Central memory CD8-positive, alpha-beta T cell (primary cell): ENCODE measurements at regions not wholly inside any gene's neighbourhood (a gene's known extent, or its start where the extent isn't known, plus 50 kb on each side); places are given as distances from the start of the nearest gene placed in this dataset.
A peak's percentile ranks its signal among the peaks of the same experiment; 100 is the strongest.
"Not testable (repeated sequence)": the region's sequence is repeated elsewhere in the genome, so short reads cannot be mapped to it uniquely, and the experiment has no call there.

Experiments used
- ATAC-seq: fragments of 150-1000 bp; cut with Tn5 transposase; replicated peaks from 2 replicates; pipeline ENCODE4 v1.10.0; 2022; ENCODE audit warnings: mild to moderate bottlenecking, moderate FRiP score, moderate number of reproducible peaks; ENCODE audit not compliant: poor library complexity, severe bottlenecking; ENCODE audit errors: extremely low read depth
- DNase-seq, 2 donors: peaks; one replicate each; pipeline ENCODE4 v3.0.0; 2021; ENCODE audit warnings: low spot score in 2 of 2
- H3K27ac Mint-ChIP-seq: one replicate; pipeline ENCODE4 v1.8.0; 2022; ENCODE audit warnings: low read depth, mild to moderate bottlenecking, moderate library complexity, mixed read lengths
- H3K27me3 Mint-ChIP-seq: one replicate; pipeline ENCODE4 v1.8.0; 2022; ENCODE audit warnings: mixed read lengths
- H3K36me3 Mint-ChIP-seq: one replicate; pipeline ENCODE4 v1.8.0; 2022; ENCODE audit warnings: mild to moderate bottlenecking, moderate library complexity, mixed read lengths; ENCODE audit not compliant: insufficient read depth
- H3K4me1 Mint-ChIP-seq: one replicate; pipeline ENCODE4 v1.8.0; 2022; ENCODE audit warnings: mixed read lengths
- H3K4me3 Mint-ChIP-seq: one replicate; pipeline ENCODE4 v1.8.0; 2022; ENCODE audit warnings: mild to moderate bottlenecking, moderate library complexity, mixed read lengths
- H3K9me3 Mint-ChIP-seq: one replicate; pipeline ENCODE4 v1.8.0; 2022; ENCODE audit warnings: mixed read lengths

DNA sequence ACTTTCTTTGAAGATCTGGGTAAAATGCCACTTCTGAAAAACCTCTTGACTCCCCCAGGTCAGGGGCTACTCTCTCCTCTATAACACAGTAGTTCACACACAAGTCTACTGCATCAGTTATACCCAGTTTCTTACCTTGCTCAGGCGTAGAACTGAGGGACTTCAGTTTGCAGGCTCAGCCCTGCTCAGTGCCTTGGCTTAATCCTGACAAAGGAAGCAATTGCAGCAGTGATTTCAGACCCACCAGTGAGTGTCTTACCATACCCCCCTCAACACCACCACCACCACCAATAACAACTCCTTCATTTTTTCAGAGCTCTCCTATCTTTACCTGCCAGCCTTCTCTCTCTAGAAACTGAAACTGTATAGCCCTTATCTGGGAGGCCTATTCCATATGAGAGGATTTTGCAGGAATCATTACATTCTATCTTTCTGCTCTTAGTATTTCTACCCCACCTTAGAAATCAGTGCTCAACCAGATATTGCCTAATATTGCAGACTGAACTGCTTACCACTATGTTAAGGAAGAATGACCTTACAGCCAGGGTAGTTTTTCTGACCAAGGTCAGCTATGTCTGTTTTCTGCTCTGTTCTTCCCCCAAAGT is 105.5 kb upstream of the S1PR1 start:
- Mint-ChIP-seq H3K27me3 (no peaks in the 10 kb centered on the region), H3K36me3 (peaks cover 4% of the 10 kb centered on the region), H3K4me1 (peaks cover 55% of the 10 kb centered on the region), H3K9me3 (no peaks in the 10 kb centered on the region), H3K4me3 (no peak overlapping the region), H3K27ac (peak overlapping the region; percentile 44)
- DNase-seq = no peak
- no peak for ATAC-seq

DNA sequence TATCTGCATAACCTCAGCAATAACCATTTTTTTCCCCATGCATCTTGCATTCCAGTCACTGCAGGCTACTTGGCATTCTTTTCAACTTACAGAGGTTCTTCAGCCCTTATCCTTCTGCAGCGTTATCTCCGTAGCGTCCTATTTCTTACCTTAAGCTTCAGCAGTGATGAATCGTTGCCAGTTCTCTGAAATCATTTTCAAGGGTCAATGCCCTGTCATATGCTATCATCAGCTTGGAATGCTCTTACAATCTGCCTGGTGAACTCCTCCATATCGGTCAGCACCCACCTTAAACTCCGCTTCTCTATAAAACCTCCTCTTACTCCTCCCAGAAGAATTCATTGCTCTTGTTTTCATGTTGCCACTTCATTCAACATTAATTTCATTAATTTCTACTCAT is 105.1 kb upstream of the DPH5 start:
- Mint-ChIP-seq H3K27me3 (no peaks in the 10 kb centered on the region), H3K4me1 (peaks cover 49% of the 10 kb centered on the region), H3K4me3 (no peak overlapping the region), H3K9me3 (no peaks in the 10 kb centered on the region), H3K27ac (peak overlapping the region; percentile 44), H3K36me3 (peaks cover 4% of the 10 kb centered on the region)
- DNase-seq (no peak), ATAC-seq (no peak)

DNA sequence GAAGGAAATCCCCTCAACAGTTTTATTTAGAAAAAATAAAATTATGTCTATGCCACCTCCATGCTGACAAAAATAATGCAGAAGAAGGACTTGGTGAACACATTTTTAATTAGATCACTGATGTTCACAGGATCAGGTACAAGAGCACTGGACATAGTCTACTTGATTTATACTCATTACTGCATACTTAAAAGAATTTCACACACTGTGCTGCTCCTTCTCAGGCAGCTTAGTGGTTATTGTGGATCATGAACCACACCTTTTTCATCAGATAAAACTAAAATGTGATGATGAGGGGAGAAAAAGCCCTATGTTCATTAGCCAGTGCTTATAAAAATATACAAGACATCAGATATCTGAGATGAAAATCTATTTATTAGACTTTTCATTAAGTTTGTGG is 103.3 kb upstream of the DPH5 start:
- DNase-seq (no peak), ATAC-seq (peak; percentile 76)
- Mint-ChIP-seq H3K27ac (peak overlapping the region; percentile 86), H3K27me3 (no peaks in the 10 kb centered on the region), H3K36me3 (peaks cover 4% of the 10 kb centered on the region), H3K9me3 (no peaks in the 10 kb centered on the region), H3K4me3 (peak overlapping the region; percentile 32), H3K4me1 (peaks cover 47% of the 10 kb centered on the region)

DNA sequence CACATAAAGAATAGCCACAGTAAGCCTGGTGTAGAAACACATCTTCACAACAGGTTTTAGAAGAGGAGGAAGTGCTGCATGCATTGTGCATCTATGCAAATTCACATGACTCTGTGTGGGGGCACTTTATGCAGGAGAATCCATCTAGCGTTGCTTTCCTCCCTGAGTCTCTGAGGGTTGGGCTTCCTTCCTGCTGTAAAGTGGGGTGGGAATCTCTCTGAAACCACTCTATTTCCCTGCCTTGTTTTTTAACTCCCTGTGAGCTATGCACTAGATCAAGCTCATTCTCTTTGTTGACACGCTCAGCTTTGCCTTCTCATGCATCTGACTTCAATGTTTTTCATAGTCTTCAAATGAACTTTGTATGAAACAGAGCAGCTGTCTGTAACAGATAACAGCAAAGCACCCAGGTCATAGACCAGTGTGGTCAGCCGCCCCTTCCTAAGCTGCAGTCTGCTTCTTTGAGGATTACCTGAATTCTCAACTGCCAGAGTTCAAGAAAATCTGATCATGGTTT is 102.7 kb upstream of the DPH5 start:
- Mint-ChIP-seq H3K36me3 (peaks cover 4% of the 10 kb centered on the region), H3K27ac (peak overlapping the region; percentile 86), H3K4me3 (peak overlapping the region; percentile 32), H3K27me3 (no peaks in the 10 kb centered on the region), H3K9me3 (no peaks in the 10 kb centered on the region), H3K4me1 (peaks cover 53% of the 10 kb centered on the region)
- ATAC-seq (peak; percentile 71), DNase-seq (peak in 1 of 2 donors; percentile 10)

DNA sequence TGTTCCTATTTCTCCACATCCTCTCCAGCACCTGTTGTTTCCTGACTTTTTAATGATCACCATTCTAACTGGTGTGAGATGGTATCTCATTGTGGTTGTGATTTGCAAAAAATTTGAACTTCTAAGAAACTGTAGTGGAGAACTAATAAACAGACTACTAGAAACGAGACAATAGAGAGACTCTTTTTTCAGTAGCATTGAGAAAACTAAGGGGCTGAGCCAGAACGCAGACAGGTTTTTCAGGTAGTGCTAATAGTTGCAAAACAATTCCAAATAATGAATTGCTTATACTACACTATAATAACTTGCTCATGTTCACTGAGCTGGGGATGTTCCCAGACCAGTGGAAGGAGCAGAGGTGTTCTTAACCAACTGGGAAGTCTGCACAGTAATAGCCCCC is 98.8 kb upstream of the DPH5 start:
- no peak overlapping the region for H3K4me3 Mint-ChIP-seq
- H3K4me1 Mint-ChIP-seq = peaks cover 49% of the 10 kb centered on the region
- no peak for ATAC-seq

DNA sequence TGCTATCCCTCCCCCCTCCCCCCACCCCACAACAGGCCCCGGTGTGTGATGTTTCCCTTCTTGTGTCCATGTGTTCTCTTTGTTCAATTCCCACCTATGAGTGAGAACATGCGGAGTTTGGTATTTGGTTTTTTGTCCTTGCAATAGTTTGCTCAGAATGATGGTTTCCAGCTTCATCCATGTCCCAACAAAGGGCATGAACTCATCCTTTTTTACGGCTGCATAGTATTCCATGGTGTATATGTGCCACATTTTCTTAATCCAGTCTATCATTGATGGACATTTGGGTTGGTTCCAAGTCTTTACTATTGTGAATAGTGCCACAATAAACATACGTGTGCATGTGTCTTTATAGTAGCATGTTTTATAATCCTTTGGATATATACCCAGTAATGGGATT is 98.3 kb upstream of the DPH5 start:
- not testable (repeated sequence) for H3K36me3 Mint-ChIP-seq, ATAC-seq, H3K27ac Mint-ChIP-seq, DNase-seq, H3K27me3 Mint-ChIP-seq, H3K9me3 Mint-ChIP-seq, H3K4me3 Mint-ChIP-seq
- peaks cover 50% of the 10 kb centered on the region for H3K4me1 Mint-ChIP-seq

More for the DNA sequence above, 98.8 kb upstream of the DPH5 start:
- Mint-ChIP-seq H3K9me3 (no peaks in the 10 kb centered on the region), H3K27ac (peak overlapping the region; percentile 7), H3K27me3 (no peaks in the 10 kb centered on the region), H3K36me3 (peaks cover 4% of the 10 kb centered on the region)
- DNase-seq = no peak

DNA sequence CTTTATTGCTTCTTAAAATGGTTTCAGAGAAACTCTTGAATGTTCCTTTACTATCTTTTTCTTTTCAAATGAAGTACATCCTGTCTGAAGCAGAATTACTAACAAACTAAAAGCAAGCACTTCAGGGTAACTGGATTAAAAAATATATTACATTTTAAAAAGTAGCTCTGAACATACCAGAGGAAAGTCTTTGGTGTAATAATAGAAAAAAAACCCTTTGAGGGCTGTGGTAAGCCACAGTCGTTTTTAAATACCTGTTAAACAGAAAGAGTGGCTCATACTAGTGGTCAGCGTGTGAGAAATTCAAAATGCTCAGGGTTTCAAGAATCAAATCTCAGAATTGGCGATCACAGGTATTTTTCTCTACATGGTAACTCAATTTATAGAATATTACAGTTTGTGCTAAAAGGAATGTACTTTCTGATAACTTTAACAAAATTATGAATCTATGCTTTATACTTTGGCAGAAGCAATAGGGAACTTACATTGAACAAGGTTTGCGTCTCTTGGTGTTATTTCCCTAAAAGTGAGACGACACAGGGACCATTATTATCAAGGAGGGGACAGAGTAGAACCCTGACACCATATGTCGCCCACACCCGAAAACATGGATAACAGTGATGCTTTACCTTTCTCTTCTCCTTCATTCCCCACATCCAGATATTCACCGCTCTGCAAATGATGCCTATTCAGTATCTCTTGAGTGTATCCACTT is 97.0 kb upstream of the DPH5 start:
- Mint-ChIP-seq H3K36me3 (no peaks in the 10 kb centered on the region), H3K4me3 (peak overlapping the region; percentile 4), H3K27ac (peak overlapping the region; percentile 95), H3K9me3 (no peaks in the 10 kb centered on the region), H3K4me1 (peaks cover 42% of the 10 kb centered on the region), H3K27me3 (no peaks in the 10 kb centered on the region)
- DNase-seq (no peak), ATAC-seq (peak; percentile 93)

DNA sequence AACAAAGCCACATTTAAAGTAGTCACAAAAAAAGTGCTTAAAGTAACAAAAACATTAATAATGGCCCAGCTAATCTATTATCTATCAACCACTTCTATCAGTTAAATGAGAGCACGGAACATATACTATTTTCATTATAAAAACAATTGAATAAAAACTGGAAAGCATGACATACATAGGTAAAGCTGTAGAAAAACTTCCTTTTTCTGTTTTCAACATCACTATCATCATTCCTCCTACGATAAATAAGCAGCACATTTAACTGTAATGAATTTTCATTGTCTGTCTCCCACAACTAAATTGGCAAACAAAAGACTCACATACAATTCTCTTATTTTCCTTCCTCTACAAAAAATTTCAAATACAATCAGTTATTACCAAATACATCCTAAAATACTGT is 96.4 kb upstream of the DPH5 start:
- DNase-seq (no peak), ATAC-seq (no peak)
- H3K4me3 Mint-ChIP-seq = no peak overlapping the region
- H3K36me3 Mint-ChIP-seq = no peaks in the 10 kb centered on the region
- H3K27me3 Mint-ChIP-seq = no peaks in the 10 kb centered on the region
- peak overlapping the region; percentile 95 for H3K27ac Mint-ChIP-seq
- H3K4me1 Mint-ChIP-seq = peaks cover 42% of the 10 kb centered on the region
- no peaks in the 10 kb centered on the region for H3K9me3 Mint-ChIP-seq

DNA sequence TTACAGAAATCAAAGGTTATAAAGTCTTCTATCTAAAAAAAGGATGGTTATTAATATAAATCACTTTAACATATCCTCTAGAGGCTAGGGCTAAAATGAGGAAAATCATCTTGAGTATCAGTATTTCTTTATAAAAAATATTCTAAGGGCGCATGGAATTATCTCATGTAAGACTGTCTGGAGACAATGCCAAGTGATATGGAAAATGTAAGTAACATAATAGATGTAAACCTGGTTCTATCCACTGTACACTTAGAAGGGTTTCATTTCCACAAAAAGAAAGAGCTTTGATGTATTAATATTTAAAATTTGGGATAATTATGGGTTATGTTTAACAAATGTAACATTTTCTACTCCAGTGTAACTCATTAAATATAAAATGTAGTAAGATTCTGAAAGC is 95.9 kb upstream of the DPH5 start:
- peaks cover 42% of the 10 kb centered on the region for H3K4me1 Mint-ChIP-seq
- DNase-seq (no peak), ATAC-seq (no peak)
- peak overlapping the region; percentile 95 for H3K27ac Mint-ChIP-seq
- no peak overlapping the region for H3K4me3 Mint-ChIP-seq
- H3K36me3 Mint-ChIP-seq = no peaks in the 10 kb centered on the region
- H3K27me3 Mint-ChIP-seq = no peaks in the 10 kb centered on the region
- no peaks in the 10 kb centered on the region for H3K9me3 Mint-ChIP-seq

DNA sequence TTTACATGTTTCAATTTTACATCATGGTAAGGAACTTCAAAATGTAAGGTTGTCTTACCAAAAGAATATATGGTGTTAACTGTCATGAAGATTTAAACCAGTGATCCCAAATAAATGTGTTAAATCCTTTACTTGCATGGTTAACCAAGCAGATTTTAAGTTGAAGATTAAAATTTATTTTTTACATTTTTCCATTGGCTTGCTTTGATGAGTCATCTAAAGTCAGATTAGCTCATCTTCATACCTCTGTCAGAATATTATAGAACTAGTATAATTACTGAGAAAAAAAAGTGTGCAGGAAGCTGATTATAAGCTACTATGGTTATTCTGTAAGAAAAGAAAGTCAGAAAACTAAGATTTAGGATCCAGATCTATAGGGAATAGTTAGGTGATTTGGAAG is 95.3 kb upstream of the DPH5 start:
- no peak for ATAC-seq

DNA sequence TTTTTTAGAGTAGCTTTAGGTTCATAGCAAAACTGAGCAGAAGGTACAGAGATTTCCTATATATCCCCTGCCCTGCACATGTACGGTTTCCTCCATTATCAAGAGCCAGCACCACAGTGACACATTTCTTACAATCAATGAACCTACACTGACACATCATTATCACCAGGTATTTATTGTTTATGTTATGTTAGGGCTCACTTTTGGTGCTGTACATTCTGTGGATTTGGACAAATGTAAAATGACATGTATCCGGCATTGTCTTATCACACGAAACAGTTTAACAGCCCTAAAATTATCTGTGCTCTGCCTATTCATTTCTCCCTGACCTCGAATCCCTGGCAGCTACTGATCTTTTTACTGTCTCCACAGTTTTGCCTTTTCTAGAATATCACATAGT is 93.7 kb upstream of the DPH5 start:
- no peak overlapping the region for H3K4me3 Mint-ChIP-seq
- no peaks in the 10 kb centered on the region for H3K9me3 Mint-ChIP-seq
- peak overlapping the region; percentile 52 for H3K27ac Mint-ChIP-seq
- no peaks in the 10 kb centered on the region for H3K27me3 Mint-ChIP-seq
- H3K36me3 Mint-ChIP-seq = no peaks in the 10 kb centered on the region
- DNase-seq (no peak), ATAC-seq (no peak)
- peaks cover 46% of the 10 kb centered on the region for H3K4me1 Mint-ChIP-seq

More for the DNA sequence above, 95.3 kb upstream of the DPH5 start:
- Mint-ChIP-seq H3K27ac (peak overlapping the region; percentile 95), H3K9me3 (no peaks in the 10 kb centered on the region), H3K27me3 (no peaks in the 10 kb centered on the region), H3K4me3 (no peak overlapping the region), H3K4me1 (peaks cover 48% of the 10 kb centered on the region), H3K36me3 (no peaks in the 10 kb centered on the region)
- no peak for DNase-seq

DNA sequence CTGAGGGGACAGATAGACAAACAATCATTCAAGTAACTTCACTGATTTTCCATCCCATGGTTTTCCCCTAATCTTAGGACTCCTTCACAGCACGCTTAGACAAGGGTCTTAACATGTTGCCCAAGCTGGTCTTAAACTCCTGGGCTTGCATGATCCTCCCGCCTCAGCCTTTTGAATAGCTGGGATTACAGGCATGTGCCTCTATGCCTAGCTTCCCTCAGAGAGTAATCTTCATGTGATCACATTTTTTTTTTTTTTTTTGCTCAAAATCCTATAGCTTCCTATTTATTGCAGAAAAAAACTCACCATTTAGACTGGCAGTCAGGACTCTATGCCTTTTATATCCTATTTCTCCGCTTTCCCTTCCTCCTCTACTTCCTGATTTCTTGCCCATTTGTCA is 90.4 kb upstream of the DPH5 start:
- Mint-ChIP-seq H3K36me3 (peaks cover 10% of the 10 kb centered on the region), H3K27ac (peak overlapping the region; percentile 54)

DNA sequence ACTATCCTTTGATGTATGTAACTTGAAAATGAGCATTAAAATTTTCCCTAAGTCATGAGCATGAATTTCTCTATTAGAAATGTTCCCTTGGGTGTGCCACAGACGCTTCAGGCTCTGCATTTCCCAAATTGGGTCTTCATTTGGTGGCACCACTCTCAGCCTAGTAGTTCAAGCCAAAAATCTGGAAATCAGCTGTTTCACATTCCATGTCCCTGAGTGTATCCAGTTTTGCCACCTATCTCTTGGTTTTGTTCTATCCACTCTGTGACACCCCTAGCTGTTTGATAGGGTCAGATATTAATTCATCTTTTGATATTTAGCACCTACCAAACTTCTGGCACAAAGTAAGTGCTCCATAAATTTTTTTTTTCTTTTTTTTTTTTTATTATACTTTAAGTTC is 89.5 kb upstream of the DPH5 start:
- no peak for DNase-seq
- H3K4me1 Mint-ChIP-seq = peaks cover 51% of the 10 kb centered on the region
- H3K27me3 Mint-ChIP-seq = no peaks in the 10 kb centered on the region
- no peak overlapping the region for H3K4me3 Mint-ChIP-seq
- peaks cover 10% of the 10 kb centered on the region for H3K36me3 Mint-ChIP-seq
- H3K9me3 Mint-ChIP-seq = peaks cover 12% of the 10 kb centered on the region
- H3K27ac Mint-ChIP-seq = peak overlapping the region; percentile 54
- no peak for ATAC-seq

More for the DNA sequence above, 90.4 kb upstream of the DPH5 start:
- Mint-ChIP-seq H3K4me3 (no peak overlapping the region), H3K4me1 (peaks cover 47% of the 10 kb centered on the region), H3K27me3 (no peaks in the 10 kb centered on the region), H3K9me3 (peaks cover 3% of the 10 kb centered on the region)
- DNase-seq (no peak), ATAC-seq (no peak)
